ENCODE measurements at regions not wholly inside any gene's neighbourhood (a gene's known extent, or its start where the extent isn't known, plus 50 kb on each side); places are given as distances from the start of the nearest gene placed in this dataset.
"Not testable (repeated sequence)": the region's sequence is repeated elsewhere in the genome, so short reads cannot be mapped to it uniquely, and the experiment has no call there.

DNA sequence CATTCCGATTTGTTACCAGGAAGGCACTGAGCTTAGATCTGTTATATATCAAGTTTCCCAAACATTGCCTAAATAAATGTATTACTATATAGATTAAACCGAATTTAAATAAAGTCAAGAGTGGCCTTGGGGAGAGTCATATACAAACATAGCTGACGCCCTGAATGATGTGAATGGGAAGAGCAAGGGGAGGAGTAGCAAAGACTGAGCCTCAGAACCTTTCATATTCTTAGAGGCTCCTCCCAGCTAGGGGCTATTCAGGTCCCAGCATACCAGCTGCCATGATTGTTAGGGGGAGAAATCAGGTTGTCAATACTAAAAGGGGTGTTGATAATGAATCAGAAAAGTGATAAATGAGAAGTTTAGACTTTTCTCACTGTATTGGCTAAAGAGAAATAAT is 64.7 kb upstream of the ITGB1 start:
- TF ChIP-seq, protein P1, sequence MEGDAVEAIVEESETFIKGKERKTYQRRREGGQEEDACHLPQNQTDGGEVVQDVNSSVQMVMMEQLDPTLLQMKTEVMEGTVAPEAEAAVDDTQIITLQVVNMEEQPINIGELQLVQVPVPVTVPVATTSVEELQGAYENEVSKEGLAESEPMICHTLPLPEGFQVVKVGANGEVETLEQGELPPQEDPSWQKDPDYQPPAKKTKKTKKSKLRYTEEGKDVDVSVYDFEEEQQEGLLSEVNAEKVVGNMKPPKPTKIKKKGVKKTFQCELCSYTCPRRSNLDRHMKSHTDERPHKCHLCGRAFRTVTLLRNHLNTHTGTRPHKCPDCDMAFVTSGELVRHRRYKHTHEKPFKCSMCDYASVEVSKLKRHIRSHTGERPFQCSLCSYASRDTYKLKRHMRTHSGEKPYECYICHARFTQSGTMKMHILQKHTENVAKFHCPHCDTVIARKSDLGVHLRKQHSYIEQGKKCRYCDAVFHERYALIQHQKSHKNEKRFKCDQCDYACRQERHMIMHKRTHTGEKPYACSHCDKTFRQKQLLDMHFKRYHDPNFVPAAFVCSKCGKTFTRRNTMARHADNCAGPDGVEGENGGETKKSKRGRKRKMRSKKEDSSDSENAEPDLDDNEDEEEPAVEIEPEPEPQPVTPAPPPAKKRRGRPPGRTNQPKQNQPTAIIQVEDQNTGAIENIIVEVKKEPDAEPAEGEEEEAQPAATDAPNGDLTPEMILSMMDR (IDR thresholded peaks at IDR 0.05; ENCODE audit: low read depth, low read length, missing control alignments) = no peak
- in situ Hi-C loops (cut with HindIII; ENCODE audit: low sequenced_read_pairs) = no loop called here
- DNase-seq (ENCODE audit: low read depth) = no peak
- no peak overlapping the region for H3K4me3 ChIP-seq (ENCODE audit: low read depth, low read length)

DNA sequence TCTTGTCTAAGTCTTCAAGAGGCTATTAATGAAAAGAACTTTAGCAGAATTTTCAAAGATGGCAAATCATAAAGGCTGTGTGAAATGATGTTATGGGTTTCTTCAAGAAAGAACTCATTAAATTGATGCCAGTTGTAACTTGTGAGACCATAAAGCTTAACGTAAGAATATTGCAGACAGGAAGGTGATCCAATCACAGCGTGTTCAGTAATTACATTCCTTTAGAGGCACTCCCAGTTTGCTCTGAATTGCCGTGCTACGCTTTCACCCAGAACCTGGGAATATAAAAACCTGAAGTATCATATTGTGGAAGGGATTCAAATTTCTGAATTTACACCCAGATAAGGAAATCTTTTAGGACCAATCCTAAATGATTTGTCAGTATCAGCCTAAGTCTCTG is 64.1 kb upstream of the ITGB1 start:
- in situ Hi-C loops (cut with HindIII; ENCODE audit: low sequenced_read_pairs) = no loop called here
- H3K4me3 ChIP-seq (ENCODE audit: low read depth, low read length) = no peak overlapping the region
- TF ChIP-seq, protein P1 (IDR thresholded peaks at IDR 0.05; ENCODE audit: low read depth, low read length, missing control alignments) = no peak
- DNase-seq (ENCODE audit: low read depth) = no peak

DNA sequence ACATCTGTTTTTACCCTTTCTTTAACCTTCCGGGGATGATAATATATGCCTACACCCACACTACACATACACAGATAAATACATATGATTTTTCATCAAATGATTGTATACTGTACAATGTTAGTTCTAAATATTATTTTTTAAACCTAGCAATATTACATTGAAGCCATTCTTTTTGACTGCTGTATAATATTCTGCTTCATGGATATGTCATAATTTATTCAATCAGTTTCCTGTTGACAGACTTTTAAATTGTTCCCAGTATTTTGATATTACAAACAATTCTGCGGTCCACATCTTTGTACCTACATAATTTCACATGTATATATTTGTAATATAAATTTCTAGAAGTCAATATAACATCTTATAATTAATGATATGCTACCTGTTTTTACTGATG is 59.0 kb upstream of the ITGB1 start:
- no peak for DNase-seq (ENCODE audit: low read depth)
- H3K4me3 ChIP-seq (ENCODE audit: low read depth, low read length) = no peak overlapping the region
- in situ Hi-C loops (cut with HindIII; ENCODE audit: low sequenced_read_pairs) = no loop called here
- TF ChIP-seq, protein P1 (IDR thresholded peaks at IDR 0.05; ENCODE audit: low read depth, low read length, missing control alignments) = no peak

DNA sequence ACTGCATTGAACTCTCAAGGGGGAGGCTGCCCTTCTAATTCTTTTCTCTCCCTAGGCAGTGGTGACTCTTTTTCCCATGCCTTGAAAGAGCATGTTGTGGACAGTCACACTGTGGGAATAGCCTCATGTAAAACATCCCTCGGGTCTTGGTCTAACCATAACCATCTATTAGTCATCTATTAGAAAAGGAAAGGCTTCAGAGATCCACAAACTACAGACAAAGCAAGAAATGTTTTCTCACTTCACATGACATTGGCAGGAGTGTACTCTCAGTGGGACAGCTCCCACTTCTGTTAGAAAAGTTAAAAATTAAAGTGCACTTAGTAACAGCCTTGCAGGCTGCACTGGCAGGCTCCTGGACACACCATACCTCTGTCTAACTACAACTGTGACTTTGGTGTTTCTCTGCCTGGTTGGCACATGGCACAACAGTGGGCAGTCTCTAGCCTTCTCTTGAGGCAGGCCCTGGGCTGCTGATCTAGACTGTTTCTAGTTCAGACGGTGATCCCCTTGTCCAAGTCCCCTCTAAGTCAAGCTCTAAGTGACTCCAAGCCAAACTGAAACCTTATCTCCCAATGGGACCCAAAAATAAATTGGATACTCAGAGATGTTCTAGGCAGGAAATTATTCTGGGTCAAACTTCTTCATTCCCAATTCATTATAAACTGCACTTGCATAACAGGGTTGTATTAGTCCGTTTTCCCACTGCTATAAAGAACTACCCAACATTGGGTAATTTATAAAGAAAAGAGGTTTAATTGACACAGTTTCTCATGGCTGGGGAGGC is 57.9 kb upstream of the ITGB1 start:
- peak; percentile 89 for DNase-seq (ENCODE audit: low read depth)
- TF ChIP-seq, protein P1 (IDR thresholded peaks at IDR 0.05; ENCODE audit: low read depth, low read length, missing control alignments) = peak; percentile 16
- in situ Hi-C loops (cut with HindIII; ENCODE audit: low sequenced_read_pairs) = no loop called here
- no peak overlapping the region for H3K4me3 ChIP-seq (ENCODE audit: low read depth, low read length)

DNA sequence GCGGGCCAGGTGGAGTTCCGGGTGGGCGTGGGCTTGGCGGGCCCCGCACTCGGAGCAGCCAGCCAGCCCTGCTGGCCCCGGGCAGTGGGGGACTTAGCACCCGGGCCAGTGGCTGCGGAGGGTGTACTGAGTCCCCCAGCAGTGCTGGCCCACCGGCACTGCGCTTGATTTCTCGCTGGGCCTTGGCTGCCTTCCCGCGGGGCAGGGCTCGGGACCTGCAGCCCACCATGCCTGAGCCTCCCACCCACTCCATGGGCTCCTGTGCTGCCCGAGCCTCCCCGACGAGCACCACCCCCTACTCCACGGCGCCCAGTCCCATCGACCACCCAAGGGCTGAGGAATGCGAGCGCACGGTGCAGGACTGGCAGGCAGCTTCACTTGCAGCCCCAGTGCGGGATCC is 55.3 kb upstream of the ITGB1 start:
- in situ Hi-C loops (cut with HindIII; ENCODE audit: low sequenced_read_pairs); H3K4me3 ChIP-seq (ENCODE audit: low read depth, low read length); DNase-seq (ENCODE audit: low read depth): not testable (repeated sequence)

DNA sequence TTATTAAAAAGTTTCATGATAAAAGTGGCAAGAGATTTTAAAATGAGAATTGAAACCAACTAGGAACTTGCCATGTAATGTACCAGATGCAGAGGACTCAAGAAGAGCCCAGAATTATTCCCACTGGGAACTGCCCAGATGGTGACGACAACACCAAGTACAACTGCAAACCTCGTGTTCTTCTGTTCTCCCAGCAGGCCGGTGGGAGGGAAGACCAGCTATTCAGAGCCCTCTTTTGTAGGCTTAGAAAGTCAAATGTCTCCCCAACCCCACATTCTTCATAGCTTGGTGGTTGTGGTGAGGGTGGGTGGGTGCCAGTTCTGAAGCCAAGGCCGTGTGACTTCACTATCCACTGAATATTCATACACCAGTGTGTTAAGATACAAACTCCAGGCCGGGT is 54.3 kb upstream of the ITGB1 start:
- in situ Hi-C loops (cut with HindIII; ENCODE audit: low sequenced_read_pairs) = no loop called here
- TF ChIP-seq, protein P1 (IDR thresholded peaks at IDR 0.05; ENCODE audit: low read depth, low read length, missing control alignments) = no peak
- H3K4me3 ChIP-seq (ENCODE audit: low read depth, low read length) = no peak overlapping the region
- no peak for DNase-seq (ENCODE audit: low read depth)

DNA sequence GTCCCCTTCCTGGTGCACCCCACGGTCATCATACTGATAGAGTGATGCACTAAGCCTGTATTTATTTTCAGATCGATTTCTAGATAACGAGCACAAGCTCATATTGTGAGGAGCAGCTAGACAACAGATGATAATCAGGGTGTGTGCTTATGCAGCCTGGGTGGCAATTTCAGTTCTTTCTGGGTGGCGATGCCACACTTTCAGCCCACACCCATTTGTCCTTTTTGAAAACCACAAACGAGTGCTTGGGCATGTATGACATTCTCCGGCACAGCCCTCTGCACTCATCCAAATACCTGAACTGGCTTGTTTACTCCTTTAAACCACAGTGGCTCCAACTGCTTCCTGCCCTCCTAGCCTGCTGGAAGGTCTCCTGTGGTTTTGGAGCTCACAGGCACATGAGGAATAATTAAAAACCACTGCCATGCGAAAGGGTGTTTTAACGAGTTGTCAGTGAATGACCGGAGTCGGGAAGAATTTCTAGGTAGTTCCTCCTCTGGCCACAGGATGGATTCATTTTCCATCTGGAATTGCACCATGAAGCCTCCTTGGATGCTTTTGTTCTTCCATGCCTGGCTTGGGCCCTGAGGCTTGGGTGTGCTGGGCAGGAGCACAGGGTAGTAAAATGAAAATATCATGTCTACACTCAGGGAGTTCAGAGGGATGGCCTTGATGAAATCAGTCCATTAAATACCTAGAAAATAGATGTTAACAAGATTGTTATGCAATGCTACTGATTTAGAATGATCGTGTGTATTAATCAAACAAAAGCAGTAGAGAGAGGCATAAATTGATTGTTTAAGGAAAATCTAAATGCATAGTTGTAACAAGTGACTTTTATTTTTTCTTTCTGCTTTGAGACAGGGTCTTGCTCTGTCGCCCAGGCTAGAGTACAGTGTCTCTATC is 52.4 kb upstream of the ITGB1 start:
- in situ Hi-C loops (cut with HindIII; ENCODE audit: low sequenced_read_pairs) = no loop called here
- H3K4me3 ChIP-seq (ENCODE audit: low read depth, low read length) = no peak overlapping the region
- peak; percentile 89 for DNase-seq (ENCODE audit: low read depth)
- TF ChIP-seq, protein P1 (IDR thresholded peaks at IDR 0.05; ENCODE audit: low read depth, low read length, missing control alignments) = peak; percentile 74
